ENCODE measurements at regions not wholly inside any gene's neighbourhood (a gene's known extent, or its start where the extent isn't known, plus 50 kb on each side); places are given as distances from the start of the nearest gene placed in this dataset.

- no peak for DNase-seq
Observed at GRCh38 chr2:160683206-160683605, 189.6 kb upstream of the RBMS1 start.

DNA sequence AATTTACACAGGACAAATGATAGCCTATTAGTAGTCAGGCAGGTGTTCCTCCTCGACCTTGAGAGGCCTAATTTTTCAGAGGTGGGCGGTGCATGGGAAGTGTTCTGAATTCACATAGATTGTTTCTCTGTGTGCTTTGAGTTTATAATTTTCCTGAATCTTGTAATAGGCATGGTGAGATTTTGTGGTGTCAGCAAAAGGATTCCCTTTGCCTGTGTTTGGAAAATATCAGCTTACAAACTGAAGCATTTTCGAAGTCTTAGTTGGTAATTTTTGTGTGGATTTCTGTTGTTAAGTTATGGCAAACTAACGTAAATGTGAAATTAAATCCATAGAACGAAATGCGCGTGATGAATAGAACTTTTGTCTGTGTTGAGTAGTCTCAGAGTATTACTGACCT lies 194.0 kb upstream of the RBMS1 start:
- DNase-seq, result no peak

DNA sequence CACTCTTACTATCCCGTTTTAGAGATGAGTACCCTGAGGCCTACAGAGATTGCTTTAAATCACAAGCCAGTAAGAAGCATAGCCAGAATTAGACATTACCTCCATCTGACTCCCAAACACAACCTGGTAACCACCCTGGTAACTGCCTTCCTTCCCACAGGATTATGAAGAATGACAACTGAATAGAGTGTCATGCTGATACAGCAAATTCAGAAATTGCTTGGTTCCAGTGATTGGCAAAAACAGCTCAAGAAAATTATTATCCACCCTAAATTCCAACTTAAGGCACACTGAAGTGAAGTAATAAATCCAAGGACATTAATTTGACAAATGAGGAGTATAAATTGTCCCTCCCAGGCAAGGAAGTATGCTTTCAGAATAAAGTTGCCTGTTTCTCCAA lies 195.8 kb upstream of the RBMS1 start:
- no peak for DNase-seq

DNA sequence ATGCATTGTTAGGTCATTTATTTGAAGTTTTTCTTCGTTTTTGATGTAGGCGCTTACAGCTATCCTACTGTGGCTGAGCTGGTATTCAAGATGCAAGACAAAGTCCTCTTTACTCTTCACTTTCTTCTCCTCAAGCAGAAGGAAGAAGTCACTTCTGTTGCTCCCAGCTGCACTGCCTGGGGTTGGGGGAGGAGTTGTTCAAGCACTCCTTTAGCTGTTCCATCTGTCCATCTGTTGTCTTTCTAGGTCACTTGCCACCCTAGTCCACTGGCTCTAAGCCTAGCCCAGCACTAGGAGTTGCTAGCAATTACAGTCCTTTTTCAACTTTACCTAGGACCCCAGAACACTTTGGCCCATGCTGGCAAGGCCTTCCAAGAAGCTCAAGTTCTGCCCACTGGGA lies 200.6 kb upstream of the RBMS1 start:
- no peak for DNase-seq

- DNase-seq, result no peak
Observed at GRCh38 chr2:160694631-160695030, 201.0 kb upstream of the RBMS1 start.

DNA sequence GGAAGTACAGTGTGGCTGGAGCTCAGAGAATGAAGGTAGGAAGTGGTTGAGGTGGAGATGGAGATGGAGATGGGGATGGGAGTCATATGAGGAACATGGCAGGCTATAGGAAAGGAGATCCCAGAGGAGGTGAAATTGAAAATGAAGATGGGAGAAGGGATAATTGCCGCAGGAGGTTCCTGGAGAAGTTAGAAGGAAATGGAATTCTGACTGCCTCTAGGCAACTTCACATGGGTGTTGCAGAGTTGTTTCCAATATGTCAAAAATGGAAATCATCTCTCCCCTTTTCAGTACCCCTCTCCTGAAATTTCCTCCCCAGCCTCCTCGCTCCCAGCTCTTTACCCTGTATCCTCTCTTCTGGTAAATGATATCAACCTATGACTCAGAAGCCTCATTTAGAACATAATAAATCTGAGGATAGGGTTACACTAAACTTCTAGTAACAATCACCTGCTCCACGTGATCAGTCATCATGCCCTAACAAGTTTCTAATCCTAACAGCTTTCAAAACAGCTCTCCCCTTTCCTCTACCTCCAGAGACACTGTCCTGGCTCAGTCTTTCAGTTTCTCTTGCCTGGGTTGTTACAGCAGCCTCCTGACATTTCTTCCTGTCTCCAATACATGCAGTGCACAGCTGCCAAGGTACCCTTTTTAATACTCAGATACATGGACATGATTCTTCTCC lies 201.9 kb upstream of the RBMS1 start:
- DNase-seq, result no peak

GRCh38 chr2:160696087-160696452 lies 202.5 kb upstream of the RBMS1 start:
- DNase-seq, result no peak

- DNase-seq, result no peak
Observed at GRCh38 chr2:160697817-160698216, 204.2 kb upstream of the RBMS1 start.

DNA sequence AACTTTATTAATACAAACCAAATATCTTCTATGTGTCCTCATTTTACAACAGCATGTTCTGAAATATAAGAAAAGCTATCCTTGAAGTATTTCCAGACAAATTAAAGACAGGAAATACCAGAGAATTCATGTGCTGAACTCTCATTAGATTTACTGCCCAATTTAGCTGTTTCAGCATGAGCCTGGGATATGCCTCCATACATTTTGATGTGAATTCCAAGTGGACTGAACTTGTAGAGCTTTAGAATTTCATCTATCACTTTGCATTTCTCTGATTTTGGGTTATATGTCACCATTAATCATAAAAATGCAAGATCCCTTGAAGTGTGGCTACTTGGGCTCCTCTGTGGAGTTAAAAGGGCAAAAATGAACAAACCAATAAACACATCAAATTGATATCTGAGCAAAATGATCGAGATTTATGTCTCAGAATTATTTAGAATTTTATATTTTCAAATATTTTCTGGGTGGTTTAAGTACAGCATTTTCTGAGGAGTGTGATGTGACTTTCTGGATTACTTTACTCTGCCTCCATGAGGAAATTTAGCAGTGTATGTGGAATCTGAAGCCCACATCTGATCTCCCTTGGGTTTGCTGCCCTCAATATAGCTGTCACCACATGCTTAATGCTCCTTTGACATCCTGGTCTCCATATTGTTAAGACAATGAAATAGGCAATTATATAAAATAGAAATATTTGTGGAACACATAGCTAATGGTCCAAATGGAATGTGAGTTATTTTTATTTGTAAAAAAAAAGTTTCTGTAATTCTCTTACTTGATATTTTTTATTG lies 206.6 kb upstream of the RBMS1 start:
- no peak for DNase-seq

DNA sequence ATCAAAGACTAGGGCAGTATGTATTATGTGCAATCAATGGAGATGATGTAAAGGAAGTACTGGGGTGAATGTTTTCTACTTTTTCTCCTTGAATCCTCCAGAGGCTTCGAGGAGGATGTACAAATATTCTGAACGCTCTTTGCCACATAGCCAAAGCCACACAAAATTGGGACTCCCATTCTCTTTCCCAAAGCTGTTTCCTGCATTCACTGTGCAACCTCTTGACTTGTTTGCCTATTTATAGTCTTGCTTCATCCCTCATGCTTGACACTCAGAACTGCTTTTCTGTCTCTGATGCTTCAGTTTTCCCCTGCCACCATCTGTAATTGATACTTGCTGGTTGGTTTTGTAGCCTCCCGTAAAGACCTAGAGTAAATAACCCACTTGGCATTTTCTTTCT lies 208.2 kb upstream of the RBMS1 start:
- no peak for DNase-seq

DNA sequence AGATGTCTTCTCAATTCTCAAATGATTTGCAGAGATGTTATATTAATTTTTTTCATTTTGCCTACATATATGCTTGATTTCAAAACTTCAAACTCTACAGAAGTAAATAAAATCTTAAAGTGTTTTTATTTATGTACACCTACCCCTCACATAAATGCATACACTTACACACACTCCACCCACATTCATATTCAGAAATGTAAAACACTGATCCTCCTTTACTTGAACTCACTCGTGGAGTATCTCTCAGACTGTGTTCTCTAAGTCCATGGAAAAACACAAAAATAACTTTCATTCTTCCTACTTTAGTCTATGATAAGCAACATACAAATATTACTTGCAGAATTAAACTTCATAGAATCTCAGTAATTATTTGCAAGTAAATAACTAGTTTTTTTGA lies 209.1 kb upstream of the RBMS1 start:
- no peak for DNase-seq

- DNase-seq, result peak; percentile 17
Observed at GRCh38 chr2:160703648-160704585, 210.3 kb upstream of the RBMS1 start.

DNA sequence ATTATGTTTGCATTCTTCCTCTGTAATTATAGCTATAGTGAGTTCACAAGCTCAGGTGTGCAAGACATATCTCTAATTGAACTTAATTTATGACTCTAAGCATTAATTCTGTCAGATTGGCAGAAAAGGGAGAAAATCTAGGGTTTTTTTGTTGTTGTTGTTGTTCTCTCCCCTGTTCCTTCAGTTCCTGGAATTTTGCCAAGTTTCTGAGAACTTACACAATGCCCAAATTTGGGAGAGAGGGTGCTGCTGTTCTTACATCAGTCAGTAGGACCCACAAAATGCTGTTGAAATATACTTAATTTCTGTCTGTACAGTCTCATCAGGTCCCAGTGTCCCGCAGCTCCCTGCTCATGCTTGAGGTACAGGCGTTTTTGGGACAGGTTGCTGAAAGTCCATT lies 221.8 kb upstream of the RBMS1 start:
- no peak for DNase-seq

DNA sequence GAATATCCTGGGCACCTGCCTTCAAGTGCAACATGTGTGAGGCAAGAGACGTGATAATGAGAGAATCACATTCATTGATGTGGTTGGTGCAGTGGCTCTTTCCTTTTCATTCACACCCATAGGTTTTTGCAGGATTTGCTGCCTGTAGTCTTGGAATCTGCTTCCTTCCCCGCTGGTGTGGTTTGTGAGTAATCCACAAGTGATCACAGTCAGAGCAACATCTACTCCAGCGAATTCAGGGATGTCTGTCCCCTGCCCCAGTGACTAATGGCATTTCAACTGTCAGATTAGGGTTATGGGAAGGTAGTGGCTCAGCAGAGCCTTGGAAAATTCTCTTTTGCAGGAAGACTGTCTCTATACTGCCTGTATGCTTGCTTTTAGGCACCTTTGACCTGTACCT lies 225.5 kb upstream of the RBMS1 start:
- no peak for DNase-seq

DNA sequence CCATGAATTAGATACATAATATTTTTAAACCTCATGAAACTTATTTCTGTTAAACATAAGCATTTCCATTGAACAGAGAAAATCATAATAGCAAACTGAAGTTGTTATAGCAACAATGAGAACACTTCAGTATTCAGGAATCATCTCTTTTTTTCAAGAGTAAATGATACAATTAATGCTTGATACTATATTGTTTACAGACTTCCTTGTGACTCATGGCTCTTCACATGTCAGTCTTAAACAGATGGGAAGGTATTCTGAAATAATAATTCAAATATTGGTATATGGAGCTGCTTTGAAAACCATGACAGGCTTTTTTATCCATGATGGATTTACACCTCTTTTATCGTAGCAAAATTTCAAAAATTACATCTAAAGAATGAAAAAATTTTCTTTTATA lies 226.5 kb upstream of the RBMS1 start:
- DNase-seq, result no peak

DNA sequence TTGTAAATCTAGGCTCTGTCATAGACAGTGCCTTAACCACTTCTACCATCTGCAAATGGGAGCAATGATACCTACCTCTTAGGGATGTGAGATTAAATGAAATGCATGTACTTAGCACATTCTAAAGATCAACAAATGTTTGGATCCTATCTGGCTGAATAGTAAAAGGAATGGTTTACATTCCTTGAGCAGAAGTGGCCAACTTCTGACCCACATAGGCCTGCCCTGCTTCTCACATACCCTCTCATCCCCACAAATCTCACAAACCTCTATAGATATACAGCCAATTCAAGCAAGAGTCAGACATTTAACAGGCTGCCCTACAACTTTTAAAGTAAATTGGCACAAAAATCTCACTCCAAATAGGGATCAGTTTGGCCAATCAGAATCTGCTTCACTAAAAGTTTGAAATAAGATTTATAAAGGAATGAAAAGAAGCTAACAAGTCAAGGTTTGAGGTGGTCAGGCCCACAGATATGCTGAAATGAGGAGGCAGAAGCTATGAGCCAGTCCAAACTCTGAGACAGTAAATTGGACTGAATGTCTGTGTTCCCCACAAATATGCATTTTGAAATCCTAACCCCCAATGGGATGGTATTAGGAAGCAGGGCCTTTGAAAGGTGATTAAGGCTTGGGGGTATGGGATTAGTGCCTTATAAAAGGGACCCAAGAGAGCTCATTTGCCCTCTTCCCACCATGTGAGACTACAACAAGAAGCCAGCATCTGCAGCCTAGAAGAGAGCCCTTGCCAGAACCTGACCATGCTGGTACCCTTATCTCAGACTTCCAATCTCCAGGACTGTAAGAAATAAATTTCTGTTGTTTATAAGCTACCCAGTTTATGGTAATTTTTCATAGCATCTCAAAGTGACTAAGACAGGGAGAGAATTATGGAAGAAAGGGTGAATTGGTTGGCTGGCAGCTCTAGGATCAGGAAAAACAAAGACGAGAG lies 227.8 kb upstream of the RBMS1 start:
- DNase-seq, result no peak

DNA sequence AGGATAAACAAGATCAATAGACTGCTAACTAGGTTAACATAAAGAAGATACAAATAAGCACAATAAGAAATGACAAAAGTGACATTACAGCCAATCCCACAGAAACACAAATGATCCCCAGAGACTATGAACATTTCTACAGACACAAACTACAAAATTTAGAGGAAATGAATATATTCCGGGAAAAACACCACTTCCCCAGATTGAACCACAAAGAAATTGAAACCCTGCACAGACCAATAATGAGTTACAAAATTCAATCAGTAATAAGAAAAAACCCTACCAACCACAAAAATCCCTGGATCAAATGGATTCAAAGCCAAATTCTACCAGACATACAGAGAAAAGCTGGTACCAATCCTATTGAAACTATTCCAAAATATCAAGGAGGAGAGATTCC lies 232.4 kb upstream of the RBMS1 start:
- DNase-seq, result no peak

- DNase-seq, result no peak
Observed at GRCh38 chr2:160730296-160730995, 236.8 kb upstream of the RBMS1 start.

DNA sequence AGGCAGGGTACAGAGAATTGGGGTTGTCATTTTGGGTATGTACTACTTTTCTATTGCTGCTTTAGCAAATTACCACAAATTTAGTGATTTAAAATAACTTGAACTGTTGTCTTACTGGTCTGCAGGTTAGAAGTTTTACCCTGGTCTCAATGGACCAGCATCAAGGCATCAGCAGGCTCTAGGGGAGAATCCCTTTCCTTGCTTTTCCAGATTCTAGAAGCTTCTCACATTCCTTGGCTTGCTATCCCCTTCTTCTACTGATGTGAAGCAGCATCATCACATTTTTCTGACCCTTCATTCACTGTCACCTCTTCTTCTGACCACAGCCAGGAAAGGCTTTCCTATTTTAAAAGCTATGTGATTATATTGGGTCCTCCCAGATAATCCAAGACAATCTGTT lies 237.8 kb upstream of the RBMS1 start:
- no peak for DNase-seq

DNA sequence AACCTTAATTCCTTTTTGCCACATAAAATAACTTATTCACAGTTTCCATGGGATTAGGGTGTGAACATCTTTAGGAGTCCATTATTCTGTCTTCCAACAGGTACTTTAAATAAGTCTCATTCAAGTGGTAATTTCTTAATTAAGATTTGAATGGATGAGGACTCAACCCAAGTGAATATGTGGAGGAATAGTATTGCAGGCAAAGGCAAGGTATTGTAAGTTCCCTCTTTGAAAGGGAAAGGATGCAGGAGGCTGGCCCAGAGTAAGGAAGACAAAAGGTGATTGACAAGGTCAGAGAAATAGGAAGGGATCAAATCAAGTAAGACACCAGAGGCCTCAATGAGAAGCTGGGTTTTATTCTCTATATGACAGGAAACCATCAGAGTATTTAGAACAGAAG lies 238.2 kb upstream of the RBMS1 start:
- DNase-seq, result no peak

- no peak for DNase-seq
Observed at GRCh38 chr2:160735696-160736095, 242.1 kb upstream of the RBMS1 start.
